ENCODE measurements at regions not wholly inside any gene's neighbourhood (a gene's known extent, or its start where the extent isn't known, plus 50 kb on each side); places are given as distances from the start of the nearest gene placed in this dataset.

DNA sequence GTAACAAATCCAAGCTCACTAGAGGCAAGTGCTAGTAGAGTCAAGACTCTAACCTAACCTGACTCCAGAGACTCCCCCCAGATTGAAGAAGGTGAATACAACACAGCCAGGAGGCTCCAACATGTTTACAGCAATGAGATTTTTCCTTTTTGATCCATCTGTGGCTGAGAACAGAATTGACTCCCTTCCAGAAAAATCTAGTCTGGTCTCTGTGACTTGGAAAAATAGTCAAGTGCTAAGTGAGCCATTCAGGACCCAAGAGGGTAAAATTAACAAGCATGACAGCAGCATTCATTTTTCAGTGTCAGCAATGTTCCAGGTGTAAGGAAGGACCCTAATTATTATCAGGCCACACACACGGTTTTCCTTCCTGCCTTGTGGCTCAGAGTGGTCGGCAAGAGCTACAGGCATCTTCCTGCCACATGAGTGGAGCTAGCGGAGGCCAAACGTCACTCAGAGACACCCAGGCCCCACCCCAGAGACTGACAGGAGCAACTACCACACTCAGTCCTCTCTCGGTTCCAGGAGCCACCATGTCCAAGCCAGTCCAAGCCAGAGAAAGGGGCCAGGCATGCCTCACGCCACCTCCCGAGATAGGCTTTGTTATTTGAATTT lies 395.1 kb downstream of the FOXO1 start:
- intact Hi-C loops (cut with micrococcal nuclease; ENCODE audit: unreplicated experiment) = no loop called here
- Mint-ChIP-seq H3K27ac (ENCODE audit: unreplicated experiment) (no peak overlapping the region), H3K36me3 (ENCODE audit: insufficient read depth, unreplicated experiment) (no peaks in the 10 kb centered on the region), H3K4me3 (ENCODE audit: low read depth, unreplicated experiment) (no peak overlapping the region), H3K4me1 (ENCODE audit: low read depth, unreplicated experiment) (peaks cover 28% of the 10 kb centered on the region), H3K27me3 (ENCODE audit: unreplicated experiment) (no peaks in the 10 kb centered on the region), H3K9me3 (ENCODE audit: low read depth, unreplicated experiment) (no peaks in the 10 kb centered on the region)
- no peak for DNase-seq
- no TSS peak for BruUV-seq (replicated peaks)
- CTCF ChIA-PET = no interaction called here
- TF ChIP-seq, protein P1, sequence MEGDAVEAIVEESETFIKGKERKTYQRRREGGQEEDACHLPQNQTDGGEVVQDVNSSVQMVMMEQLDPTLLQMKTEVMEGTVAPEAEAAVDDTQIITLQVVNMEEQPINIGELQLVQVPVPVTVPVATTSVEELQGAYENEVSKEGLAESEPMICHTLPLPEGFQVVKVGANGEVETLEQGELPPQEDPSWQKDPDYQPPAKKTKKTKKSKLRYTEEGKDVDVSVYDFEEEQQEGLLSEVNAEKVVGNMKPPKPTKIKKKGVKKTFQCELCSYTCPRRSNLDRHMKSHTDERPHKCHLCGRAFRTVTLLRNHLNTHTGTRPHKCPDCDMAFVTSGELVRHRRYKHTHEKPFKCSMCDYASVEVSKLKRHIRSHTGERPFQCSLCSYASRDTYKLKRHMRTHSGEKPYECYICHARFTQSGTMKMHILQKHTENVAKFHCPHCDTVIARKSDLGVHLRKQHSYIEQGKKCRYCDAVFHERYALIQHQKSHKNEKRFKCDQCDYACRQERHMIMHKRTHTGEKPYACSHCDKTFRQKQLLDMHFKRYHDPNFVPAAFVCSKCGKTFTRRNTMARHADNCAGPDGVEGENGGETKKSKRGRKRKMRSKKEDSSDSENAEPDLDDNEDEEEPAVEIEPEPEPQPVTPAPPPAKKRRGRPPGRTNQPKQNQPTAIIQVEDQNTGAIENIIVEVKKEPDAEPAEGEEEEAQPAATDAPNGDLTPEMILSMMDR (IDR thresholded peaks at IDR 0.05; ENCODE audit: unreplicated experiment) = no peak

DNA sequence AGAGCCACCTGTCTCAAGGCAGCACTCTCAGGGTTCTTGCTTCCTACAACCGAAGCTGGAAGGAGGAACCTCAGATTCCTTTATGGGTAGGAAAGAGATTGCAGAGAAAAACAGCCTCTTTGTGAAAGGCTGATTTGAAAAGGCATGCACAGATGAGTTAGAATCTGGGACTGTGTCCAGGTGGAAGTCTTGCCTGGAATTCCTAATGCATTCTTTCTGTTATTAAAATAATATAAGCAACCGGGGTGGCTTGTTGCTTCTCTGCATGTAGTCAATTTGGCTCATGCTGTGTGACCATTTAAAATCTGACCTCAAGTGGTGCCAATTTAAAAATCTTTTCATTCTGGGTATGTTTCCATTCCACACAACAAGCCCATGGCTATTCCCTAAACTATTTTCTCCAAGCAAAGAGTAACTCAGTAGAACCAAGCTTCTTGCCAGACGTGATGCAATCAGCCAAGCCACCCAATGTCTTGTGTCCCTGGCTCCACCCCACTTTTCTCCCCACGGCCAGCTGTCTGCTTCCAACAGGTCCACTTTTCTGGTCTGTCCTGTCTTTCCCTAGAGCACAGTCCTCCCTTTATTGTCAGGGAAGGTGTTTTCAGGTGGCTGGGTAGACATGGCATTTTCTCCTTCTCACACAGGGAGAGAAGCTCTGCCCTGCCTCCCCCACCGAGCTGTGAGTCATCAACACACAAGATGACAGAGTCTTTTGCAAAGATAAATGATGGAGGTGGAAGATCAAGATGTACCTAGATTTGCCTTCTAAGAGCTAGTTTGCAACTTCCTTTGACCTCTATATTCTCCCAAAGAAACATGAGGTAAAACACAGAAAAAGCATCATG lies 394.3 kb downstream of the FOXO1 start:
- TF ChIP-seq, protein P1 (IDR thresholded peaks at IDR 0.05; ENCODE audit: unreplicated experiment) = no peak
- CTCF ChIA-PET = interaction anchor here (1.1 kb wide), 1 partner anchor 18 kb away, joined by 3 read pairs; no protein-coding TSS in a partner anchor
- H3K4me3 Mint-ChIP-seq (ENCODE audit: low read depth, unreplicated experiment) = no peak overlapping the region
- H3K27ac Mint-ChIP-seq (ENCODE audit: unreplicated experiment) = peak overlapping the region; percentile 85
- intact Hi-C loops (cut with micrococcal nuclease; ENCODE audit: unreplicated experiment) = no loop called here
- BruUV-seq (replicated peaks) = no TSS peak
- H3K36me3 Mint-ChIP-seq (ENCODE audit: insufficient read depth, unreplicated experiment) = no peaks in the 10 kb centered on the region
- DNase-seq = peak; percentile 32
- no peaks in the 10 kb centered on the region for H3K27me3 Mint-ChIP-seq (ENCODE audit: unreplicated experiment)
- peaks cover 2% of the 10 kb centered on the region for H3K9me3 Mint-ChIP-seq (ENCODE audit: low read depth, unreplicated experiment)
- H3K4me1 Mint-ChIP-seq (ENCODE audit: low read depth, unreplicated experiment) = peaks cover 28% of the 10 kb centered on the region

DNA sequence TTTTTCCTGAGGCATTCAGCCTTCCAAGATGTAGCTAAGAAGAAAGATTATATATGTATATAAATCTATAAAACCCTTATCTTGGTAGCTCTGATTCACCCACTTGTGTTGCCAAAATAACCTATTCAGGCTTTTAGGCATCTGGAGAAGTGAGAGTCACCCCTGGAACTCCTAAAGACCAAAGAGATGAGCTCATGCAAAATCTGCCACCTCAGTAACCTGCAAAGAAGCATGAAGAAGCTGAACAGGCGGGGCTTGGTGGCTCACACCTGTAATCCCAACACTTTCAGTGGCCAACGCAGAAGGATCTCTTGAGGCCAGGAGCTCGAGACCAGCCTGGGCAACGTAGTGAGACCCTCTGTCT lies 393.7 kb downstream of the FOXO1 start:
- no peaks in the 10 kb centered on the region for H3K27me3 Mint-ChIP-seq (ENCODE audit: unreplicated experiment)
- H3K4me1 Mint-ChIP-seq (ENCODE audit: low read depth, unreplicated experiment) = peaks cover 28% of the 10 kb centered on the region
- TF ChIP-seq, protein P1 (IDR thresholded peaks at IDR 0.05; ENCODE audit: unreplicated experiment) = no peak
- DNase-seq = no peak
- peak overlapping the region; percentile 85 for H3K27ac Mint-ChIP-seq (ENCODE audit: unreplicated experiment)
- H3K4me3 Mint-ChIP-seq (ENCODE audit: low read depth, unreplicated experiment) = no peak overlapping the region
- CTCF ChIA-PET = interaction anchor here (1.1 kb wide), 1 partner anchor 19 kb away, joined by 3 read pairs; no protein-coding TSS in a partner anchor
- H3K36me3 Mint-ChIP-seq (ENCODE audit: insufficient read depth, unreplicated experiment) = no peaks in the 10 kb centered on the region
- peaks cover 5% of the 10 kb centered on the region for H3K9me3 Mint-ChIP-seq (ENCODE audit: low read depth, unreplicated experiment)
- BruUV-seq (replicated peaks) = no TSS peak
- intact Hi-C loops (cut with micrococcal nuclease; ENCODE audit: unreplicated experiment) = no loop called here

DNA sequence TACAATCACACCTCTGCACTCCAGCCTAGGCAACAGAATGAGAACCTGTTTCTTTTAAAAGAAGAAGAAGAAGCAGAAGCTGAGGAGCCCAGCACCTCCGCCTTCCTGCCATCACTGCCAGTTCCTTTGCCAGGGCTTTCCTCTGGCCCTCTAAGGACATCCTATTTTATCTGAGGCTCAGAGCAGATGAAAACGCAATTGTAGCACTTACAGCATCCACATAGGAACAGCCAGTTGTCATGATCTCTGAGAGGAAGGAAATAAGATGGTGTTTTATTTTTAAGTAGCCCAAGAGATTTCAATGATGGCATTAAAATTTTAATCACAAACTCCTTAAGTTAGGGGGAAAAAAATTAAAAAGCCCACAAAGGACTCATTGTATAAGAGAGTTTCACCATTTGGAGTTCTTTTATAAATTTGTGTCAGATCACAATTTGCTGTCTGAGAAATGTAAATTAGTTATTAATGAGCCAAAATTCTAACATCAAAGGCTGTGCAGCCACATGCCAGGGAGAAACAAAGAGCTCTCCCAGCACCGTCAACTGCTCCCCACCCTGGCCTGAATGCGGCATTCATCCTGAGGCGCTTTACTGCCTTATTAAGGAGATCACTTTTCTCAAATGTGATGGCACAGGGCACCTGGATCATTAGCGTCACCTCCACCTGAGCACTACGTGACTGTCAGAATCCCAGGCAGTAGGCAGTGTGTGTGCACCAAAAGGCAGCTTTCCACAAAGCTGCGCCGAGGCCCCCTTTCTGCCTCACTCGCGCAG lies 393.0 kb downstream of the FOXO1 start:
- Mint-ChIP-seq H3K9me3 (ENCODE audit: low read depth, unreplicated experiment) (peaks cover 5% of the 10 kb centered on the region), H3K36me3 (ENCODE audit: insufficient read depth, unreplicated experiment) (no peaks in the 10 kb centered on the region), H3K4me3 (ENCODE audit: low read depth, unreplicated experiment) (no peak overlapping the region), H3K27ac (ENCODE audit: unreplicated experiment) (no peak overlapping the region), H3K27me3 (ENCODE audit: unreplicated experiment) (no peaks in the 10 kb centered on the region), H3K4me1 (ENCODE audit: low read depth, unreplicated experiment) (peaks cover 28% of the 10 kb centered on the region)
- intact Hi-C loops (cut with micrococcal nuclease; ENCODE audit: unreplicated experiment) = no loop called here
- BruUV-seq (replicated peaks) = no TSS peak
- CTCF ChIA-PET = interaction anchor here (0.6 kb wide), 1 partner anchor 351 kb away, joined by 3 read pairs; no protein-coding TSS in a partner anchor
- TF ChIP-seq, protein P1 (IDR thresholded peaks at IDR 0.05; ENCODE audit: unreplicated experiment) = no peak
- DNase-seq = no peak

Data from Calu3 (cell line).